NCI-H1092 (cell line): ENCODE measurements at regions not wholly inside any gene's neighbourhood (a gene's known extent, or its start where the extent isn't known, plus 50 kb on each side); places are given as distances from the start of the nearest gene placed in this dataset.

Source experiments
- DNase-seq: peaks from one replicate; lab custom pipeline; 2025; lab: John Stamatoyannopoulos, UW

DNA sequence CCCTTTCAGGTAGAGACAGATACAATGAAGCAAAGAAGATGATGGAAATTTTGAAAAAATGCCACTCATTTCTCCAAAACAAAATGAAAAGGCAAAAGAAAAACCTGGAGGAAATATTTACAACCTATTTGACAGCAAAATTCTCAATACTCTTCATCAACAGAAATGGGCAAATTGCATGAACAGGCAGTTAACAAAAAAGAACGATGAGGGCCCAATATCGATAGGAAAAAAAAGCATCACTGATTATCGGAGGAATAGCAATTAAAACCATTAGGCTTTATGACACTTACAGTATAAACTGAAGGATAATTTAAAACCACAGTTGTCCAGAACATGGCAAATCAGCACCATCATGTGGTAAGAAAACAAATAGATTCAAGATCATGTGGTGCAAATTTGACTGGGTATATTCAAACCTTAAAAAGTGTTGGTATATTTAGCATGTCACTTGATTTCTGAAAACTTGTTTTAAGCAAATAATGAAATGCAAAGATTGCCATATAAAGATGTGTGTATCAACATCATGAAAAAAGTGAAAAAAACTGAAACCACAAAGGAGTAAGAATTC lies 222.9 kb downstream of the BRD1 start:
- no peak for DNase-seq

DNA sequence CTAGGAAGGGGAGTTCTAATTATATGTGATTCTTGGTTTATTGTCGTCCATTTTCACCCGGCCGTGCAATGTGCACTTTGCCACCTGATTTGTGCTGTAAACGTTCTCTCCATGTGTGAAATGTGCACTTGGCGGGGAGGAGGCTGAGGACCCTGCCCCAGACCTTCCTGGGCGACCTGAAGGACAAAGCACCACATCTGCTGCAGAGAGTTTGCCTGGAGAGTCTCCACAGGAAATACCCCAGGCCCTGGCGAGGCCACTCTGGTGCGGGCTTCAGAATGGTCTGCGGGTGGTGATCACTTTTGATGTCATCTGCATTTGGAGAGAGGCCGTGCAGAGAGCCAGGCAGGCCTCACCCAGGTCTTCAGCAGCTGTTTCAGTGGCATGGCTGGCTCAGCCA lies 224.7 kb downstream of the BRD1 start:
- no peak for DNase-seq

- DNase-seq = no peak
Observed at GRCh38 chr22:49602481-49602880, 225.2 kb downstream of the BRD1 start.

DNA sequence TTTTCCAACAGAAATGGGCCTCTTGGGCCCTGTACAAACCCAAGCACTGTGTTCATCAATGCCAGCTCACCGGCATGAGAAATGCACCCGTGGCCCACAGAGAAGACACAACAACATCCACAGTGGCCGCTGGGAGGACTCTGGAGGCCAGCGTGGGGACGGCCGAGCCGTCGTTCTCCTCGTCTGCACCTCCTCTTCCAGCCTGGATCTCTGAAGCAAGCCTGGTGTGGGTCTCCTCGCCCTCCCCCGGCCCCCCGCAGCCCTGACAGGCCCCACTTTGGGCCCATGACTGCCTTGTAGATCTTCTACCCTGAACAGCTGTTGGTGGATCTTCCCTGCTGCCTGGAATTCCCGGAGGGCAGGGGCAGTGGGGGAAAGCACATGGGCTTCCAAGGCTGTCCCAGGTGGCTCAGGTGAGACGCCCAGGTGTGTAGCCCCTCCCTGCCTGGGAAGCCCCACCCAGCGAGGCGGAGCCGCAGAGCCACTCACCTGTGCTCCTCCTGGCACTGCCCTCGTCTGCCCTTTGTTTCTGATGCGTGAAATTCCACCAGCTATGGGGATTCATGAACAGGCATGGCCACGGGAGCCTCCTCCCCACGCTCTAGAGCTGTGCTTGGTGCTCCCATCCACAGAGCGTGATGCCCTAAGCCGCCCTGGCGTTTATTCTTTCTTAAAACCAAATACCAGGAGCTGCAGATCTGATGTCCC lies 225.9 kb downstream of the BRD1 start:
- no peak for DNase-seq

- no peak for DNase-seq
Observed at GRCh38 chr22:49600891-49601431, 226.7 kb downstream of the BRD1 start.

DNA sequence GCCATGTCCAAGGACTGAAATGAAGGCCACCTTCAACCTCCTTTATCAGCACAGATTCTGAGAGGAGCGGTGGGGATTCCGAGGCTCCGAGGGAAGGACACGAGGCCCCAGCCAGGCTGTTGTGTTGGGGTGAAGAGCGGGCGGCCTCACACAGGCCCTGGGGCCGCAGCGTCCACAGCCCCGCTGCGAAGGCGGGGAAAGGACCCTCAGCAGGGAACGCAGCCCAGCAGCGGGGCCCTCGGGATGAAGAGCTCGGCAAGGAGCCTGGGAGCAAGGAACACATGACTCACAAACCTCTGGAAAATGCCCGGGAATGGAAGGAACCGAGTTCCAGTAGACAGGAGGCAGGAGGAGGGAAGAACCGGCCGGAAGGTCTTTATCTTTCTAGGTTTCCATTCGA lies 227.2 kb downstream of the BRD1 start:
- DNase-seq = no peak

DNA sequence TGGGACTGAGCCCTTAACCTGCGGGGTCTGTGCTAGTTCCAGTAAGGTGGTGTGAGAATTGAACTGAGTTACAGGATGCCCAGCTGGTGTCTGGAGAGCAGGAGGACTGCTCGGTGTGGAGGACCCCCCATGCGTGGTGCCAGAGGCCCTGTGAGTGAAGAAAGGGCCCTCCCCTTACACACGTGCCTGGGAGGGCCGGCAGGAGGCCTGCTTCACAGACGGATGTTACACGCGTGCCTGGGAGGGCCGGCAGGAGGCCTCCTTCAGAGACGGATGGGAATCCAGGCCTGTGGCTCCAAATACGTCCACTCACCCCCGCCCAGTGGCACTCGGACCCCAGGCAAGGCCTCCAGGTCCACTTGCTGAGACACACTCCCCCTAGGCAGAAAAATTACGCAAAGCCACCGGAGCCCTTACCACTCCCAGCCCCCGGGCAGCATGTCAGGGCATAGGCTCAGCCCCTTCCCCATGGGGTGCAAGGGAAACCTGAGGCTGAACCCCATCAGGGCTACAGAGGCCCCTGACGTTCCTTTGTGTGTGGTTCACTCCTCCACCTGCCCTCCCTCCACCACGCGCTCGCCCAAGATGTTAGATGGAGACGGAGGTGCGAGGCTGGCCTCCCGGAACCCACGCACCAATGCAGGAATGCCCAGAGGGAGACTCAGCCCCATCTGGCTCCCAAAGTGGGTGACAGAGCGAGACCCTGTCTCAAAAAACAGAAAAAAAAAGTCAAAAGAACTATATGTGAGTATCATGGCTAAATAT lies 227.8 kb downstream of the BRD1 start:
- no peak for DNase-seq

DNA sequence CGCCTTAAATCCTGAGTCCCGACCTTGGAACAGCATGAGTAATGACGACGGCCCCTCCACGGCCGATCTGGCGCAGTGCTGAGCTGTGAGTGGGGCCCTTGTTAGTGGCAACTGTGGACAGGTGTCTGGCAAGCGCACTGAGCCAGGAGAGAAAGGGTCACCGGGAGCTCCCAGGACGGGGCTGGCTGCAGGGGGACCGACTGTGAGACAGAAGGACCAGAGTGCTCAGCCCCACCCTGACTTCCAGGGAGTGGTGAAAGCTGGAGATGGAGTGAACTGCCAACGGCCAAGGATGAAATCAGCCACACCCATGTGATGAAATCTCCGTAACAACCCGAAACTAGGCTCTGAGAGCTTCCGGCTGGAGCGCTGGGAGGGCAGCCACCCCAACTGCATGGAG lies 228.6 kb downstream of the BRD1 start:
- no peak for DNase-seq

DNA sequence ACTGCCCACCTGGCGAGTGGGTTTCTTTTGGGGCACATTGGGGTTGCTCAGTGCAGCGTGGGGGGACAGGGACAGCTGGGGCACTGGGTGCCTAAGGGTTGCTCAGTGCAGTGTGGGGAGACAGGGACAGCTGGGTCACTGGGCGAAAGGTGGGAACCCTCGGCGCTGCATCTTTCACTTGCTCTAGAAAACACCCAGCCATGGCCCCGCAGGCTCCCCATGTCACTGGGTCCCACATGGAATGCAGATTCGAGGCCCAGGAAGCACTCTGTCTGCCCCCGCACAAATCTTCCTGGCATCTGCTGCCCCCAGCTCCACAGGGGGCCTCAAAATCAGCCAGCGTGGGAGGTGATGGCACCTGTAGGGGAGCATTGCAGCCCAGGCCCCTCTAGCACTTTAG lies 229.3 kb downstream of the BRD1 start:
- DNase-seq = no peak

DNA sequence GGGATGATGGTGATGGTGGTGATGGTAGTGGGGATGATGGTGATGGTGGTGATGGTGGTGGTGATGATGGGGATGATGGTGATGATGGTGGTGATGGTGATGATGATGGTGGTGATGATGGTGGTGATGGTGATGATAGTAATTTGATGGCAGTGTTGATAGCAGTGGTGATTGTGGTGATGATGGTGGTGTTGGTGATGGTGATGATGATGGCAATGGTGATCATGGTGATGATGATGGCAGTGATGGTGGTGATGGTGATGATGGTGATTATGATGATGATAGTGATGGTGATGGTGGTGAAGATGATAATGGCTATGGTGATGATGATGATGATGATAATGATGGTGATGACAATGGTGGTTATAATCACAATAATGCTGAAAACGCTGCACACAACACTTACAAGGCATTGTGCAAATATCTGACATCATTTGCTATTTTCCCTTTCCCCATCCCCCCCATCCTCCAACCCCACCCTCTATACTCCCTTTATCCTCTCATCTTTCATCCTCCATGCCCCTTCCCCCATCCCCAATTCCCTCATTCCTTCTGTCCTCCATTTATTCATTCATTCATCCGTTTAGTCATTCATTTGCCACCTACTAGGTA lies 230.1 kb downstream of the BRD1 start:
- no peak for DNase-seq

- DNase-seq = no peak
Observed at GRCh38 chr22:49595465-49596078, 232.1 kb downstream of the BRD1 start.

GRCh38 chr22:49594078-49594477 lies 233.6 kb downstream of the BRD1 start:
- no peak for DNase-seq

- no peak for DNase-seq
Observed at GRCh38 chr22:49593509-49593908, 234.2 kb downstream of the BRD1 start.

DNA sequence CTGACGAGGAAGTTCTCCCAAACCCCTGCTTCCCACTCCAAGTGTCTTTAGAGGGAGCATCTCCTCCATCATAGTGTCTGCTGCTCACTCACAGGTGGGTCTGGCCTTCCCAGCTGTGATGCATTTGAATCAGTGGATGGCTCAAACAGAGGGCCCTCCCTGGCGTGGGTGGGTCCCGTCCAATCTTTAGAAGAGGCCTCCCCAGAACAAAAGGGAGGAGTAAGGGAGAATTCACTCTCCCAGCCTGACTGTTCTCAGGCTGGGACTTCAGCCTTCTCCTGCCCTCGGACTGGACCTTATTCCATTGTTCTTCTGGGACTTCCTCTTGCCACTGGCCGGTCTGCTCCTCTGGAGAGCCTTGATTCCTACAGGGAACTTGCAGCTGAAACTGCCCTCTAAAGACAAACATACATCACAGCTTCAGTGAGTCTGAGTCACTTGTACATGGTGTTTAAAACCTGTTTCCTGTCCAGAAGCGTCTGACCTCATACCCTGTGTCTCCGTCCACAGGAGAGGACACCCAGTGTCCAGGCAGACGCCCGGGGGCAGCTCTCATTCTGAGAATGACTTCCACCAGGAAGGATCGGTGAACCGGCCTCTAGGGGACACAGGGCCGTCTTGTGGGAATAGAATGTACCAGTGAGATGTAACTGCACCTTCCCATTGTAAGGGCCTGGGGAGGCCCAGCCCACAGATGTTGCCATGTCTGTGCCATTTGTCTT lies 234.7 kb downstream of the BRD1 start:
- DNase-seq = no peak

DNA sequence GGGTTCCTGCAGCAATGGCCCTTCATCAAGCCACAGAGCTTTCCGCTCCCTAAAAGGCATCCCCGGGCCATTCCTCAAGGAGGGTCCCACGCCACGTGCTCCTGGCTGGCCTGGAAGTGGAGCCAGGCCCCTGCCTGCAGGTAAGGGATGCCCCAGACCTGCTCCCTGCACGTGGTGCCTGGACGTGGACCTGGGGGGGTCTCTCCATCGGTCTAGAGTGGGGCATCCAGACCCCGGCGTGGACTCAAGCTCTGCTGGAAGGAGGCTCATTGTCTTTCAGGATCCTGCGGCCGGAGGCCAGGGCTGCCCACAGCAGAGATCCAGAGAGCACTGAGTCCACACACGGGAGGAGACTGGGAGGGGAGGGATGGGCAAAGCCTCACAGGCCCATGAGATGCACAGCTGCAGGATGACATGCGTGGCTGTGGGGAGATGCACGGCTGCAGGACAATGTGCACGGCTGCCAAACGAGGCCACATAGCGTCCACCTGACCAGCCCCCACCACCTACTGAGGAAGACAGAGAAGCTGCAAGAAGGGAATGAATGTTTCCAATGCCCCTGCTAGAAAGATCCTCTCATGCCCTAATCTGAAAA lies 236.7 kb downstream of the BRD1 start:
- DNase-seq = no peak

GRCh38 chr22:49590381-49590780 lies 237.3 kb downstream of the BRD1 start:
- DNase-seq = no peak

GRCh38 chr22:49589811-49590210 lies 237.9 kb downstream of the BRD1 start:
- DNase-seq = no peak

DNA sequence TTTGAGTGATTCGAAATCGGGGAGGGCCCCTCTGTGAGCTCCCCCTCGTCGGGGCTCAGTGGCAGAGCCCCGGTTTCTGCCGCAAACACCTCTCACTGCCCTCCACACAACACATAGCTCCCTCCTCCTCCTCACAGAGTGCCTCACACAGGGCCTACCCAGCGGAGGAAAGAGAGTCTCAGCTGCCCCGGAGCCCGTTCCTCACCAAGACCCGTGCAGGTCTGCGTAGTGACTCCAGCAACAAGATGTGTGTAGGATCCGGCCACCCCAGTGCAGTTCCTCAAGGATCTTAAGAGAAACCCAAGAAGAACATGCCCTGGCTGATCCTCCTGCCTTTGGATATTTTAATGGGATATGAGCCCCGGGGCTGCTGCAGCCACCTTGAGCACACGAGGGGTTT lies 238.4 kb downstream of the BRD1 start:
- DNase-seq = no peak

DNA sequence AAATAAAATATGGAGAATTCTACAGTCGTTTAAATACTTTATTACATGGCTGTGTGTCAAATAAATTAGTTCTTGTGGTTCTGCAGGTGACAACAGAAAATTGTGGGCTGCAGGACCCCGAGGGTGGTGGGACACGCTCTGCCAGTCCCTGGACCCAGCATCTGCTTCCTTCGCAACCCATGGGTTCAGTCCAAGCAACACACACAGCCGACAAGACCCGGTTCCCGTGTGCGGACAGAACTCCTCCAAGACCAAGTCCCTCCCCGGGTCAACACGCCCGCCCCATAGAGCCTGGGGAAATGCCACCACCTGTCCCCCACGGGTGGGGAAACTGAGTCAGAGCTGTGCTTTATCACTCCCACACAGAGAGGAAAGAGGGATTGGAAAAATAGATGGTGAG lies 238.9 kb downstream of the BRD1 start:
- no peak for DNase-seq

DNA sequence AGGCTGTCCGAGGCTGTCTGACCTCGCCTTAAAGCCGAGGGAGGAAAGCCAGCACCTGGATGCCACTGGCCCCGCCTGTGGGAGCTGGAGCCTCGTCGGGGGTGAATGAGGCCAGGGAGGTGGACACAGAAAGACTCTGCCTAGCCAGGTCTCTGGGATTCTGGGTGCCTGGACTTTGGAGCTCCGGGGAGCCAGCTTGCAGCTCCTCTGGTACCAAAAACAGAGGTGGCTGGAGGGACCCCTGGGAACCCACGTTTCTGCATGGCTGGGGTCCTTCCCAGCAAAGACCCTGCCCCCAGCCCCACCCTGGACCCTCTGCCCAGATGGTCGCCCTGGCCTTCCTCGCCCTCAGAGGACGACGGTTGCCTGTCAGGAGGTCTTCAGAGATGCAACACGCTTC lies 239.7 kb downstream of the BRD1 start:
- no peak for DNase-seq

DNA sequence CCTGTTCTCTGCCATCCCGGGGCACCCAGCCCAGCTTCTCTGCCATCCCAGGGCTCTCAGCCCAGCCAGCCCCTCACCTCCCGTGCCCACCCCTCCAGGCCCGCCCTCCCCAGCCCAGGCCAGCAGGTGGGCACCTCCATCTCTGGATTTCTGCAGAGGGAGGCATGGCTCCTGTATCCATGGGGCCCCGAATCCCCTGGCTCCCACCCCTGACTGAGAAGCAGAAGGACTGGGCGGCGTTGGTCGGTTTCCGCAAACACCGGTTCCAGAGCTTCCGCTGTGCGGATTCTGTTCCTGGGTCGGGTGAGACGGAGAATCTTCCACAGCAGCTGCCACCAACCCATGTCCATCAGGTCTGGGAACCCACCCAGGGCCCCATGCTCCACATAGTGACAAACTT lies 240.3 kb downstream of the BRD1 start:
- DNase-seq = no peak
